Neural progenitor cell (in vitro differentiated cells): ENCODE measurements at regions not wholly inside any gene's neighbourhood (a gene's known extent, or its start where the extent isn't known, plus 50 kb on each side); places are given as distances from the start of the nearest gene placed in this dataset.

Experiments
- DNase-seq: peaks from one replicate; pipeline ENCODE4 v3.0.0-alpha.2; 2016; ENCODE audit warnings: low spot score
- H2AFZ ChIP-seq: fragments of 200-600 bp; sonication (generic); replicated peaks from 2 replicates; pipeline ENCODE4 v1.6.1; 2016; ENCODE audit warnings: antibody characterized with exemption
- H3F3A ChIP-seq: fragments of 200-600 bp; sonication (generic); 2 replicates; pipeline ENCODE4 v1.6.1; 2016; ENCODE audit warnings: antibody characterized with exemption, low read depth
- H3K27ac ChIP-seq: fragments of 200-600 bp; sonication (generic); 2 replicates; pipeline ENCODE4 v1.5.1; 2016; ENCODE audit warnings: mild to moderate bottlenecking
- H3K27me3 ChIP-seq: fragments of 200-600 bp; sonication (generic); 2 replicates; pipeline ENCODE4 v1.6.1; 2016; ENCODE audit warnings: mild to moderate bottlenecking, moderate library complexity
- H3K36me3 ChIP-seq: fragments of 200-600 bp; sonication (generic); 2 replicates; pipeline ENCODE4 v1.5.1; 2016
- H3K4me1 ChIP-seq: fragments of 200-600 bp; sonication (generic); 2 replicates; pipeline ENCODE4 v1.6.1; 2016; ENCODE audit warnings: mixed run types
- H3K4me2 ChIP-seq: fragments of 200-600 bp; sonication (generic); 2 replicates; pipeline ENCODE4 v1.6.1; 2016
- H3K4me3 ChIP-seq: fragments of 200-600 bp; sonication (generic); 2 replicates; pipeline ENCODE4 v1.5.1; 2016
- H3K79me2 ChIP-seq: fragments of 200-600 bp; sonication (generic); 2 replicates; pipeline ENCODE4 v1.6.1; 2016; ENCODE audit warnings: low read depth
- H3K9ac ChIP-seq: fragments of 200-600 bp; sonication (generic); 2 replicates; pipeline ENCODE4 v1.6.1; 2016
- H3K9me3 ChIP-seq: fragments of 200-600 bp; sonication (generic); 2 replicates; pipeline ENCODE4 v1.5.1; 2016; ENCODE audit warnings: low read depth
- H4K20me1 ChIP-seq: fragments of 200-600 bp; sonication (generic); 2 replicates; pipeline ENCODE4 v1.6.1; 2016; ENCODE audit warnings: low read depth
- H3K27ac Mint-ChIP-seq: 3 replicates; pipeline ENCODE4 v1.8.0; 2021; ENCODE audit warnings: mixed read lengths
- H3K27me3 Mint-ChIP-seq: 2 replicates; pipeline ENCODE4 v1.8.0; 2022; ENCODE audit warnings: low read depth, mild to moderate bottlenecking, inconsistent platforms, moderate library complexity, mixed read lengths; ENCODE audit not compliant: insufficient read depth
- H3K36me3 Mint-ChIP-seq: 3 replicates; pipeline ENCODE4 v1.8.0; 2021; ENCODE audit warnings: mixed read lengths
- H3K4me1 Mint-ChIP-seq: 3 replicates; pipeline ENCODE4 v1.8.0; 2021; ENCODE audit warnings: mixed read lengths
- H3K4me3 Mint-ChIP-seq: 3 replicates; pipeline ENCODE4 v1.8.0; 2021; ENCODE audit warnings: mild to moderate bottlenecking, moderate library complexity, mixed read lengths
- H3K9me3 Mint-ChIP-seq: 3 replicates; pipeline ENCODE4 v1.8.0; 2020; ENCODE audit warnings: mixed read lengths
- CTCF ChIP-seq: fragments of 200-600 bp; sonication (generic); IDR thresholded peaks from 2 replicates; pipeline ENCODE4 v1.5.1; 2017; ENCODE audit warnings: antibody characterized with exemption, mild to moderate bottlenecking
- EZH2 ChIP-seq: fragments of 200-600 bp; sonication (generic); IDR thresholded peaks from 2 replicates; pipeline ENCODE4 v1.6.1; 2017; ENCODE audit warnings: antibody characterized with exemption, mild to moderate bottlenecking, moderate library complexity
- EZH2phosphoT487 ChIP-seq: fragments of 200-600 bp; sonication (generic); IDR thresholded peaks from 2 replicates; pipeline ENCODE4 v1.6.1; 2017; ENCODE audit warnings: antibody characterized with exemption

GRCh38 chr12:114275932-114276785 lies 129.8 kb downstream of the TBX5 start:
- Histone ChIP-seq H3K9ac (no peak overlapping the region), H3K36me3 (no peaks in the 10 kb centered on the region), H3K4me1 (peaks cover 14% of the 10 kb centered on the region), H3K27me3 (no peaks in the 10 kb centered on the region), H4K20me1 (no peaks in the 10 kb centered on the region), H3K9me3 (no peaks in the 10 kb centered on the region), H3K79me2 (no peaks in the 10 kb centered on the region), H2AFZ (no peak overlapping the region), H3K27ac (no peak overlapping the region), H3K4me3 (no peak overlapping the region), H3K4me2 (no peak overlapping the region), H3F3A (no peaks in the 10 kb centered on the region)
- Mint-ChIP-seq H3K4me3 (no peak overlapping the region), H3K27ac (no peak overlapping the region), H3K36me3 (no peaks in the 10 kb centered on the region), H3K9me3 (no peaks in the 10 kb centered on the region), H3K27me3 (peaks cover 3% of the 10 kb centered on the region), H3K4me1 (peaks cover 13% of the 10 kb centered on the region)
- TF ChIP-seq EZH2phosphoT487 (no peak), EZH2 (no peak), CTCF (no peak)
- DNase-seq, result no peak

GRCh38 chr12:114275086-114275485 lies 130.9 kb downstream of the TBX5 start:
- Histone ChIP-seq H3K36me3 (no peaks in the 10 kb centered on the region), H3F3A (no peaks in the 10 kb centered on the region), H3K9ac (no peak overlapping the region), H3K4me3 (no peak overlapping the region), H3K27me3 (no peaks in the 10 kb centered on the region), H3K4me1 (peaks cover 14% of the 10 kb centered on the region), H3K4me2 (no peak overlapping the region), H2AFZ (no peak overlapping the region), H3K9me3 (no peaks in the 10 kb centered on the region), H3K27ac (no peak overlapping the region), H4K20me1 (no peaks in the 10 kb centered on the region), H3K79me2 (no peaks in the 10 kb centered on the region)
- no peak overlapping the region for H3K27ac Mint-ChIP-seq
- H3K4me1 Mint-ChIP-seq, result peaks cover 18% of the 10 kb centered on the region
- H3K36me3 Mint-ChIP-seq, result no peaks in the 10 kb centered on the region
- peaks cover 3% of the 10 kb centered on the region for H3K27me3 Mint-ChIP-seq
- H3K4me3 Mint-ChIP-seq, result no peak overlapping the region
- DNase-seq, result no peak
- TF ChIP-seq CTCF, result no peak
- TF ChIP-seq EZH2phosphoT487, result no peak
- no peak for TF ChIP-seq EZH2
- H3K9me3 Mint-ChIP-seq, result no peaks in the 10 kb centered on the region

- H2AFZ ChIP-seq, result no peak overlapping the region
- H3K9me3 Mint-ChIP-seq, result no peaks in the 10 kb centered on the region
- no peak overlapping the region for H3K4me2 ChIP-seq
- no peak for DNase-seq
- no peak overlapping the region for H3K27ac ChIP-seq
- peaks cover 14% of the 10 kb centered on the region for H3K4me1 ChIP-seq
- H3K27me3 Mint-ChIP-seq, result peaks cover 3% of the 10 kb centered on the region
- H3K36me3 Mint-ChIP-seq, result no peaks in the 10 kb centered on the region
- peaks cover 18% of the 10 kb centered on the region for H3K4me1 Mint-ChIP-seq
- H3K79me2 ChIP-seq, result no peaks in the 10 kb centered on the region
- no peak overlapping the region for H3K27ac Mint-ChIP-seq
- H4K20me1 ChIP-seq, result no peaks in the 10 kb centered on the region
- H3K9ac ChIP-seq, result no peak overlapping the region
- H3K27me3 ChIP-seq, result no peaks in the 10 kb centered on the region
- H3K9me3 ChIP-seq, result no peaks in the 10 kb centered on the region
- no peaks in the 10 kb centered on the region for H3K36me3 ChIP-seq
- H3F3A ChIP-seq, result no peaks in the 10 kb centered on the region
- no peak for TF ChIP-seq EZH2
- TF ChIP-seq EZH2phosphoT487, result no peak
- no peak for TF ChIP-seq CTCF
- H3K4me3 ChIP-seq, result no peak overlapping the region
- no peak overlapping the region for H3K4me3 Mint-ChIP-seq
These were observed 131.8 kb downstream of the TBX5 start for GRCh38 chr12:114274131-114274530.
